ENCODE measurements at regions not wholly inside any gene's neighbourhood (a gene's known extent, or its start where the extent isn't known, plus 50 kb on each side); places are given as distances from the start of the nearest gene placed in this dataset.

GRCh38 chr13:24036115-24036514 is 124.4 kb upstream of the SPATA13 start:
- Mint-ChIP-seq H3K27ac (no peak overlapping the region), H3K4me3 (no peak overlapping the region), H3K27me3 (peaks cover 10% of the 10 kb centered on the region), H3K4me1 (peaks cover 13% of the 10 kb centered on the region), H3K9me3 (no peaks in the 10 kb centered on the region), H3K36me3 (no peaks in the 10 kb centered on the region)
- no peak for DNase-seq
- POLR2A ChIA-PET = no interaction called here
- ATAC-seq (ENCODE audit: low read depth) = no peak

GRCh38 chr13:24038405-24038804 is 122.1 kb upstream of the SPATA13 start:
- Mint-ChIP-seq H3K36me3 (no peaks in the 10 kb centered on the region), H3K4me3 (no peak overlapping the region), H3K9me3 (no peaks in the 10 kb centered on the region), H3K4me1 (peaks cover 13% of the 10 kb centered on the region), H3K27me3 (peaks cover 5% of the 10 kb centered on the region), H3K27ac (no peak overlapping the region)
- POLR2A ChIA-PET = no interaction called here
- DNase-seq (no peak), ATAC-seq (ENCODE audit: low read depth) (no peak)

- POLR2A ChIA-PET = no interaction called here
- Mint-ChIP-seq H3K9me3 (no peaks in the 10 kb centered on the region), H3K27ac (no peak overlapping the region), H3K4me1 (peaks cover 13% of the 10 kb centered on the region), H3K36me3 (no peaks in the 10 kb centered on the region), H3K4me3 (no peak overlapping the region), H3K27me3 (peaks cover 5% of the 10 kb centered on the region)
- no peak for ATAC-seq (ENCODE audit: low read depth)
- no peak for DNase-seq
These were observed 121.6 kb upstream of the SPATA13 start for GRCh38 chr13:24038841-24039330.

GRCh38 chr13:24039621-24040475 is 120.7 kb upstream of the SPATA13 start:
- H3K27me3 Mint-ChIP-seq = peaks cover 5% of the 10 kb centered on the region
- H3K9me3 Mint-ChIP-seq = no peaks in the 10 kb centered on the region
- DNase-seq = no peak
- no peak overlapping the region for H3K4me3 Mint-ChIP-seq
- no peak overlapping the region for H3K27ac Mint-ChIP-seq
- no peaks in the 10 kb centered on the region for H3K36me3 Mint-ChIP-seq
- ATAC-seq (ENCODE audit: low read depth) = no peak
- H3K4me1 Mint-ChIP-seq = peaks cover 13% of the 10 kb centered on the region
- POLR2A ChIA-PET = no interaction called here

- Mint-ChIP-seq H3K27ac (no peak overlapping the region), H3K36me3 (no peaks in the 10 kb centered on the region), H3K27me3 (peaks cover 2% of the 10 kb centered on the region), H3K9me3 (no peaks in the 10 kb centered on the region), H3K4me1 (peaks cover 13% of the 10 kb centered on the region), H3K4me3 (no peak overlapping the region)
- POLR2A ChIA-PET = no interaction called here
- DNase-seq = no peak
- ATAC-seq (ENCODE audit: low read depth) = no peak
These were observed 119.7 kb upstream of the SPATA13 start for GRCh38 chr13:24040835-24041234.

GRCh38 chr13:24041651-24042225 is 118.8 kb upstream of the SPATA13 start:
- H3K9me3 Mint-ChIP-seq = peaks cover 6% of the 10 kb centered on the region
- no peak overlapping the region for H3K27ac Mint-ChIP-seq
- H3K36me3 Mint-ChIP-seq = peaks cover 3% of the 10 kb centered on the region
- H3K27me3 Mint-ChIP-seq = peaks cover 2% of the 10 kb centered on the region
- ATAC-seq (ENCODE audit: low read depth) (no peak), DNase-seq (no peak)
- no peak overlapping the region for H3K4me3 Mint-ChIP-seq
- H3K4me1 Mint-ChIP-seq = peaks cover 13% of the 10 kb centered on the region
- POLR2A ChIA-PET = no interaction called here

- Mint-ChIP-seq H3K4me3 (no peak overlapping the region), H3K4me1 (peaks cover 13% of the 10 kb centered on the region), H3K9me3 (peaks cover 11% of the 10 kb centered on the region), H3K27ac (no peak overlapping the region), H3K36me3 (peaks cover 3% of the 10 kb centered on the region), H3K27me3 (no peaks in the 10 kb centered on the region)
- ATAC-seq (ENCODE audit: low read depth) = no peak
- no peak for DNase-seq
- POLR2A ChIA-PET = no interaction called here
These were observed 117.6 kb upstream of the SPATA13 start for GRCh38 chr13:24042710-24043440.

- Mint-ChIP-seq H3K4me1 (peaks cover 8% of the 10 kb centered on the region), H3K4me3 (no peak overlapping the region), H3K27me3 (no peaks in the 10 kb centered on the region), H3K36me3 (peaks cover 3% of the 10 kb centered on the region), H3K27ac (no peak overlapping the region), H3K9me3 (peaks cover 11% of the 10 kb centered on the region)
- POLR2A ChIA-PET = no interaction called here
- no peak for DNase-seq
- no peak for ATAC-seq (ENCODE audit: low read depth)
These were observed 116.8 kb upstream of the SPATA13 start for GRCh38 chr13:24043590-24044350.

- no peak for ATAC-seq (ENCODE audit: low read depth)
- Mint-ChIP-seq H3K27ac (no peak overlapping the region), H3K9me3 (peaks cover 11% of the 10 kb centered on the region), H3K4me3 (no peak overlapping the region), H3K4me1 (no peaks in the 10 kb centered on the region), H3K36me3 (peaks cover 3% of the 10 kb centered on the region), H3K27me3 (peaks cover 2% of the 10 kb centered on the region)
- POLR2A ChIA-PET = no interaction called here
- no peak for DNase-seq
These were observed 114.9 kb upstream of the SPATA13 start for GRCh38 chr13:24045597-24045996.

- DNase-seq = no peak
- POLR2A ChIA-PET = no interaction called here
- no peak for ATAC-seq (ENCODE audit: low read depth)
- H3K9me3 Mint-ChIP-seq = peaks cover 11% of the 10 kb centered on the region
- peaks cover 3% of the 10 kb centered on the region for H3K36me3 Mint-ChIP-seq
- H3K27ac Mint-ChIP-seq = no peak overlapping the region
- no peak overlapping the region for H3K4me3 Mint-ChIP-seq
- peaks cover 5% of the 10 kb centered on the region for H3K4me1 Mint-ChIP-seq
- H3K27me3 Mint-ChIP-seq = peaks cover 5% of the 10 kb centered on the region
These were observed 110.2 kb upstream of the SPATA13 start for GRCh38 chr13:24050292-24050711.

GRCh38 chr13:24050796-24051715 is 109.5 kb upstream of the SPATA13 start:
- no peak for DNase-seq
- Mint-ChIP-seq H3K36me3 (peaks cover 3% of the 10 kb centered on the region), H3K9me3 (peaks cover 11% of the 10 kb centered on the region), H3K27ac (no peak overlapping the region), H3K4me1 (peaks cover 5% of the 10 kb centered on the region), H3K4me3 (no peak overlapping the region), H3K27me3 (peaks cover 5% of the 10 kb centered on the region)
- POLR2A ChIA-PET = no interaction called here
- no peak for ATAC-seq (ENCODE audit: low read depth)

All from activated naive CD8-positive, alpha-beta T cell treated with anti-CD3 and anti-CD28 coated beads, Interleukin-2, amount 10 ng/mL, durations not matched to agents 7 days and 5 days (primary cell).